ENCODE measurements at regions not wholly inside any gene's neighbourhood (a gene's known extent, or its start where the extent isn't known, plus 50 kb on each side); places are given as distances from the start of the nearest gene placed in this dataset.

GRCh38 chr14:97349463-97349862 lies 552.3 kb downstream of the VRK1 start:
- no peak overlapping the region for H3K9ac ChIP-seq (ENCODE audit: low read length)
- H3K9me3 ChIP-seq (ENCODE audit: low read length): no peaks in the 10 kb centered on the region
- H2AFZ ChIP-seq (ENCODE audit: low read depth, low read length): no peak overlapping the region
- no peak for TF ChIP-seq REST (IDR thresholded peaks at IDR 0.05; ENCODE audit: borderline replicate concordance)
- no peak for TF ChIP-seq RAD21 (conservative IDR thresholded peaks at IDR 0.05)
- TF ChIP-seq TAF1 (IDR thresholded peaks at IDR 0.05; ENCODE audit: low read depth): no peak
- TF ChIP-seq EZH2 (IDR thresholded peaks at IDR 0.05; ENCODE audit: borderline replicate concordance, insufficient read depth, low read length, poor library complexity, severe bottlenecking): no peak
- TF ChIP-seq POLR2AphosphoS5 (IDR thresholded peaks at IDR 0.05): no peak
- no peak overlapping the region for H3K4me2 ChIP-seq (ENCODE audit: low read length)
- no peaks in the 10 kb centered on the region for H3K79me2 ChIP-seq (replicated peaks; ENCODE audit: insufficient read depth, low read length)
- H3K9me2 ChIP-seq (ENCODE audit: insufficient read depth, low read length): no peaks in the 10 kb centered on the region
- no peak overlapping the region for H3K4me3 ChIP-seq (ENCODE audit: low read length)
- no peaks in the 10 kb centered on the region for H3K27me3 ChIP-seq (ENCODE audit: insufficient read depth, low read depth, low read length)
- H3K27ac ChIP-seq (ENCODE audit: low read length): no peak overlapping the region
- H4K20me1 ChIP-seq (ENCODE audit: insufficient read depth): no peaks in the 10 kb centered on the region
- H3F3A ChIP-seq (ENCODE audit: insufficient read depth, low read length, poor library complexity, severe bottlenecking): no peaks in the 10 kb centered on the region
- H3K36me3 ChIP-seq (ENCODE audit: insufficient read depth, low read length): no peaks in the 10 kb centered on the region

- no peak overlapping the region for H3K4me2 ChIP-seq (ENCODE audit: low read length)
- no peaks in the 10 kb centered on the region for H3K36me3 ChIP-seq (ENCODE audit: insufficient read depth, low read length)
- no peaks in the 10 kb centered on the region for H3F3A ChIP-seq (ENCODE audit: insufficient read depth, low read length, poor library complexity, severe bottlenecking)
- no peak overlapping the region for H2AFZ ChIP-seq (ENCODE audit: low read depth, low read length)
- H4K20me1 ChIP-seq (ENCODE audit: insufficient read depth): no peaks in the 10 kb centered on the region
- no peaks in the 10 kb centered on the region for H3K9me3 ChIP-seq (ENCODE audit: low read length)
- no peaks in the 10 kb centered on the region for H3K27me3 ChIP-seq (ENCODE audit: insufficient read depth, low read depth, low read length)
- H3K27ac ChIP-seq (ENCODE audit: low read length): no peak overlapping the region
- no peak overlapping the region for H3K4me3 ChIP-seq (ENCODE audit: low read length)
- TF ChIP-seq CTCF (IDR thresholded peaks at IDR 0.05; ENCODE audit: poor library complexity, severe bottlenecking) (no peak), EP300 (conservative IDR thresholded peaks at IDR 0.05; ENCODE audit: poor library complexity, severe bottlenecking) (no peak), SMC3 (conservative IDR thresholded peaks at IDR 0.05; ENCODE audit: poor library complexity) (no peak), MXI1 (conservative IDR thresholded peaks at IDR 0.05; ENCODE audit: poor library complexity, severe bottlenecking) (no peak), RAD21 (conservative IDR thresholded peaks at IDR 0.05) (no peak), TAF1 (IDR thresholded peaks at IDR 0.05; ENCODE audit: low read depth) (no peak), EZH2 (IDR thresholded peaks at IDR 0.05; ENCODE audit: borderline replicate concordance, insufficient read depth, low read length, poor library complexity, severe bottlenecking) (no peak), REST (IDR thresholded peaks at IDR 0.05; ENCODE audit: borderline replicate concordance) (no peak)
- H3K79me2 ChIP-seq (replicated peaks; ENCODE audit: insufficient read depth, low read length): no peaks in the 10 kb centered on the region
- no peak overlapping the region for H3K9ac ChIP-seq (ENCODE audit: low read length)
- no peaks in the 10 kb centered on the region for H3K9me2 ChIP-seq (ENCODE audit: insufficient read depth, low read length)
These were observed 552.8 kb downstream of the VRK1 start for GRCh38 chr14:97349946-97350345.

All from neural cell (in vitro differentiated cells).